ENCODE measurements at regions not wholly inside any gene's neighbourhood (a gene's known extent, or its start where the extent isn't known, plus 50 kb on each side); places are given as distances from the start of the nearest gene placed in this dataset.

- Mint-ChIP-seq H3K9me3 (ENCODE audit: low read depth) (no peaks in the 10 kb centered on the region), H3K4me3 (ENCODE audit: unreplicated experiment) (no peak overlapping the region), H3K36me3 (ENCODE audit: low read depth) (no peaks in the 10 kb centered on the region), H3K4me1 (ENCODE audit: low read depth) (no peaks in the 10 kb centered on the region), H3K27ac (ENCODE audit: unreplicated experiment) (no peak overlapping the region), H3K27me3 (ENCODE audit: low read depth) (peaks cover 5% of the 10 kb centered on the region)
- TF ChIP-seq CTCF (IDR thresholded peaks at IDR 0.05) = no peak
- DNase-seq (ENCODE audit: low spot score) = no peak
Observed at GRCh38 chr10:21019436-21019835, 122.3 kb upstream of the NEBL start.

GRCh38 chr10:21015851-21016250 lies 118.7 kb upstream of the NEBL start:
- DNase-seq (ENCODE audit: low spot score) = no peak
- H3K27me3 Mint-ChIP-seq (ENCODE audit: low read depth) = peaks cover 5% of the 10 kb centered on the region
- H3K4me3 Mint-ChIP-seq (ENCODE audit: unreplicated experiment) = no peak overlapping the region
- no peak for TF ChIP-seq CTCF (IDR thresholded peaks at IDR 0.05)
- H3K27ac Mint-ChIP-seq (ENCODE audit: unreplicated experiment) = no peak overlapping the region
- no peaks in the 10 kb centered on the region for H3K9me3 Mint-ChIP-seq (ENCODE audit: low read depth)
- H3K36me3 Mint-ChIP-seq (ENCODE audit: low read depth) = no peaks in the 10 kb centered on the region
- no peaks in the 10 kb centered on the region for H3K4me1 Mint-ChIP-seq (ENCODE audit: low read depth)

DNA sequence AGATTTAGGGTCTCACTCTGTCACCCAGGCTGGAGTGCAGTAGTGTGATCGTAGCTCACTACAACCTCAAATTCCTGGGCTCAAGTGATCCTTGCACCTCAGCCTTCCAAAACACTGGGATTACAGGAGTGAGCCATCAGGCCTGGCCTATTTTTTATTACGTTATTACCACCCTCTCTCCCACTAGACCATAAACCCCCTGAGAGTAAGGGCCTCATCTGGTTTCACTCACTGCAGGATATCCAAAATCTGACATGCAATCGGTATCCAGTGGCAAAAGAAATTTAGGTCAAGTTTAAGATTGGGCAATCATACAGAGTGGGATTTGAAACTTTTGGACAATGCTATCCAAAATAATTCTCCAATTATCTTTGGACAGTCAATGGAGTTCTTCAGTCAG lies 117.0 kb upstream of the NEBL start:
- no peak for TF ChIP-seq CTCF (IDR thresholded peaks at IDR 0.05)
- H3K27ac Mint-ChIP-seq (ENCODE audit: unreplicated experiment) = no peak overlapping the region
- no peaks in the 10 kb centered on the region for H3K36me3 Mint-ChIP-seq (ENCODE audit: low read depth)
- H3K4me3 Mint-ChIP-seq (ENCODE audit: unreplicated experiment) = no peak overlapping the region
- no peaks in the 10 kb centered on the region for H3K9me3 Mint-ChIP-seq (ENCODE audit: low read depth)
- H3K27me3 Mint-ChIP-seq (ENCODE audit: low read depth) = peaks cover 4% of the 10 kb centered on the region
- no peaks in the 10 kb centered on the region for H3K4me1 Mint-ChIP-seq (ENCODE audit: low read depth)
- DNase-seq (ENCODE audit: low spot score) = no peak

GRCh38 chr10:21011433-21012018 lies 114.4 kb upstream of the NEBL start:
- no peak overlapping the region for H3K27ac Mint-ChIP-seq (ENCODE audit: unreplicated experiment)
- H3K36me3 Mint-ChIP-seq (ENCODE audit: low read depth) = no peaks in the 10 kb centered on the region
- H3K4me1 Mint-ChIP-seq (ENCODE audit: low read depth) = no peaks in the 10 kb centered on the region
- no peaks in the 10 kb centered on the region for H3K9me3 Mint-ChIP-seq (ENCODE audit: low read depth)
- no peak for DNase-seq (ENCODE audit: low spot score)
- no peak overlapping the region for H3K4me3 Mint-ChIP-seq (ENCODE audit: unreplicated experiment)
- TF ChIP-seq CTCF (IDR thresholded peaks at IDR 0.05) = no peak
- H3K27me3 Mint-ChIP-seq (ENCODE audit: low read depth) = peaks cover 6% of the 10 kb centered on the region

DNA sequence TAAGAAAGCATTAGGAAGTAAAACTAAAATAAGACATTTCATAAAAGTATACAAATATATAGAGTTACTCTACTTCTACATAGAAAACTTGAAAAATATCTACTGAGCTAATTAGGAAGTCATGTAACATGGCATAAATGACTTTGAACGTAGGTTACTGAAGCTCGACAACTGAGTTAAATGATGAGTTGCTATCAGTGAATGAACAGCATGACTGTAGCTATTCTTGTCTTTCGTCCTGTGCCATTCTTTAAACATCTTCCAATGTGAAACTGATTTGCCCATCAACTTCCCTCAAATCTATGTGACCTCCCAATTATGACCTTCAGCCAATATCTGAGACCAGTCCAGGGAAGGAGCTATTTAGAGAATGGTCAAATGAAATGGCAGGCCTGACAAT lies 113.5 kb upstream of the NEBL start:
- Mint-ChIP-seq H3K27ac (ENCODE audit: unreplicated experiment) (no peak overlapping the region), H3K4me3 (ENCODE audit: unreplicated experiment) (no peak overlapping the region), H3K9me3 (ENCODE audit: low read depth) (no peaks in the 10 kb centered on the region), H3K36me3 (ENCODE audit: low read depth) (no peaks in the 10 kb centered on the region), H3K4me1 (ENCODE audit: low read depth) (no peaks in the 10 kb centered on the region), H3K27me3 (ENCODE audit: low read depth) (peaks cover 7% of the 10 kb centered on the region)
- no peak for DNase-seq (ENCODE audit: low spot score)
- TF ChIP-seq CTCF (IDR thresholded peaks at IDR 0.05) = no peak
